ENCODE measurements at regions not wholly inside any gene's neighbourhood (a gene's known extent, or its start where the extent isn't known, plus 50 kb on each side); places are given as distances from the start of the nearest gene placed in this dataset.
"Not testable (repeated sequence)": the region's sequence is repeated elsewhere in the genome, so short reads cannot be mapped to it uniquely, and the experiment has no call there.

DNA sequence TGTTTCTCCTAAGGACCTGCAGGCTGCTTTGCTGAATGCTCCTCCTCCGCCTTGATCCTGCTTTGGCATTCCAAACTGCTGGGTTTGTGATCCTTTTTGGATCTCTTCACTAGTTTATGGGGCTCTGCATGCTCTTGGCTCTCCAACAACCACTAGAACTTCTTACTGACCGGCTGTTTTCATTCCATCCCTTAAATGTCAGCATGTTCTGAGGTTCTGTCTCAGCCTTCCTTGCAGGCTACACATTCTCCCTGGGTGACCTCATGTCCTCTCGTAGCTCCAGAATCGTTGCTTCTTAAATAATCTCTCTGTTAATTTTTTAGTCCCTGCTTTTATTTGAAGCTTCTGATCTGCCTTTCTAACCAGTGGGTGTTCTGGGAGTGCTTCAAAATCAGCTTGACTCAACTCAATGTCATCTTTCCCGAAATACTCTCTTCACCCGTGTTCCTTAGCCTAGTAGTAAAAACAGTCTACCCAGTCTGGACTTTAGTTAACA lies 119.0 kb upstream of the HS3ST2 start:
- Histone ChIP-seq H3K4me3 (no peak overlapping the region), H3K27ac (peak overlapping the region in 3 of 4 donors; percentile 55 to 74 (median 62)), H3K36me3 (no peaks in the 10 kb centered on the region), H3K9me3 (no peaks in the 10 kb centered on the region), H3K27me3 (no peaks in the 10 kb centered on the region), H3K4me1 (peaks cover 17 to 24% of the 10 kb centered on the region in 2 donors)
- ATAC-seq: peak; percentile 51 to 63
- TF ChIP-seq POLR2A (IDR thresholded peaks at IDR 0.05): no peak
- TF ChIP-seq, protein P1, sequence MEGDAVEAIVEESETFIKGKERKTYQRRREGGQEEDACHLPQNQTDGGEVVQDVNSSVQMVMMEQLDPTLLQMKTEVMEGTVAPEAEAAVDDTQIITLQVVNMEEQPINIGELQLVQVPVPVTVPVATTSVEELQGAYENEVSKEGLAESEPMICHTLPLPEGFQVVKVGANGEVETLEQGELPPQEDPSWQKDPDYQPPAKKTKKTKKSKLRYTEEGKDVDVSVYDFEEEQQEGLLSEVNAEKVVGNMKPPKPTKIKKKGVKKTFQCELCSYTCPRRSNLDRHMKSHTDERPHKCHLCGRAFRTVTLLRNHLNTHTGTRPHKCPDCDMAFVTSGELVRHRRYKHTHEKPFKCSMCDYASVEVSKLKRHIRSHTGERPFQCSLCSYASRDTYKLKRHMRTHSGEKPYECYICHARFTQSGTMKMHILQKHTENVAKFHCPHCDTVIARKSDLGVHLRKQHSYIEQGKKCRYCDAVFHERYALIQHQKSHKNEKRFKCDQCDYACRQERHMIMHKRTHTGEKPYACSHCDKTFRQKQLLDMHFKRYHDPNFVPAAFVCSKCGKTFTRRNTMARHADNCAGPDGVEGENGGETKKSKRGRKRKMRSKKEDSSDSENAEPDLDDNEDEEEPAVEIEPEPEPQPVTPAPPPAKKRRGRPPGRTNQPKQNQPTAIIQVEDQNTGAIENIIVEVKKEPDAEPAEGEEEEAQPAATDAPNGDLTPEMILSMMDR (IDR thresholded peaks at IDR 0.05 in 4 of 5, conservative IDR thresholded peaks at IDR 0.05 in 1 of 5): no peak
- peak in 1 of 2 donors; percentile 27 for DNase-seq
- in situ Hi-C loops (cut with MboI; ENCODE audit: low sequenced_read_pairs in 4 of 4) (loop anchor here in 3 of 4 donors (5.0 kb wide), 1 partner anchor 1113 kb away; no protein-coding TSS in a partner anchor), intact Hi-C loops (cut with DNase I; ENCODE audit: low total_unique reads) (loop anchor here (5.0 kb wide), 1 partner anchor 1128 kb away; no protein-coding TSS in a partner anchor)

DNA sequence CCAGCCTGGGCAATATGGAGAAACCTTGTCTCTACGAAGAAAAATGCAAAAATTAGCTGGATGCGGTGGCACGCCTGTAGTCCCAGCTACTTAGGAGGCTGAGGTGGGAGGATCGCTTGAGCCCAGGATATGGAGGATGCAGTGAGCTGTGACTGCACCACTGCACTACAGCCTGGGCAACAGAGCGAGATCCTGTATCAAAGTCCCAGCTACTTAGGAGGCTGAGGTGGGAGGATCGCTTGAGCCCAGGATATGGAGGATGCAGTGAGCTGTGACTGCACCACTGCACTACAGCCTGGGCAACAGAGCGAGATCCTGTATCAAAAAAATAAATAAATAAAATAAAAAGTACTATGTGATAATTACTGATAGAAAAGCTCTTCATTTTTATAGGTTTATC lies 118.2 kb upstream of the HS3ST2 start:
- intact Hi-C loops (cut with DNase I; ENCODE audit: low total_unique reads); H3K4me3 ChIP-seq; H3K27me3 ChIP-seq; DNase-seq; H3K9me3 ChIP-seq; ATAC-seq; H3K36me3 ChIP-seq: not testable (repeated sequence)
- H3K27ac ChIP-seq: peak overlapping the region in 3 of 4 donors; percentile 55 to 74 (median 62)
- H3K4me1 ChIP-seq: peaks cover 17 to 24% of the 10 kb centered on the region in 2 donors
- in situ Hi-C loops (cut with MboI; ENCODE audit: low sequenced_read_pairs in 4 of 4): loop anchor here in 3 of 4 donors (5.0 kb wide), 1 partner anchor 1113 kb away; no protein-coding TSS in a partner anchor

DNA sequence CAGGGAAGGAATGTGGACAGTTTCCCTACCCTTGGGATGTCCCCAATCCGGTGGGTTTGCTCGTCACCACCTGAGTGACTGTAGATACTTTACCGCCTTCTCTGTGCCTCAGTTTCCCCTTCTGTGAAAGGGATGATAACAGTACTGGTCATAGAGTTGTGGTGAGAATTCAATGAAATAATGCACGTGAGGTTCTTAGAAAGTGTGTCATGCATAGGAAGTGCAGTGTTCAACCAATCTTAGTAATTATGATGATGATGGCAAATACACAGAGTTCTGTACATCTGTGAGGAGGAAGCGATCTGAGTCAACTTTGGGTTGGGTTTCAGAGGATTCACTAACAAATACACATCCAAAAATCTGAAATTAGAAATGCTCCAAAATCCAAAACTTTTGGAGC lies 114.6 kb upstream of the HS3ST2 start:
- ATAC-seq: no peak
- intact Hi-C loops (cut with DNase I; ENCODE audit: low total_unique reads) (no loop called here), in situ Hi-C loops (cut with MboI; ENCODE audit: low sequenced_read_pairs in 4 of 4) (loop anchor here in 3 of 4 donors (5.0 kb wide), 1 partner anchor 1117 kb away; no protein-coding TSS in a partner anchor)
- DNase-seq: no peak
- peaks cover 5 to 11% of the 10 kb centered on the region in 2 donors for H3K4me1 ChIP-seq
- H3K27me3 ChIP-seq: no peaks in the 10 kb centered on the region
- no peak for TF ChIP-seq POLR2A (IDR thresholded peaks at IDR 0.05)
- TF ChIP-seq, protein P1 (IDR thresholded peaks at IDR 0.05 in 4 of 5, conservative IDR thresholded peaks at IDR 0.05 in 1 of 5): no peak
- no peak overlapping the region for H3K27ac ChIP-seq
- H3K36me3 ChIP-seq: no peaks in the 10 kb centered on the region
- no peak overlapping the region for H3K4me3 ChIP-seq
- no peaks in the 10 kb centered on the region for H3K9me3 ChIP-seq

DNA sequence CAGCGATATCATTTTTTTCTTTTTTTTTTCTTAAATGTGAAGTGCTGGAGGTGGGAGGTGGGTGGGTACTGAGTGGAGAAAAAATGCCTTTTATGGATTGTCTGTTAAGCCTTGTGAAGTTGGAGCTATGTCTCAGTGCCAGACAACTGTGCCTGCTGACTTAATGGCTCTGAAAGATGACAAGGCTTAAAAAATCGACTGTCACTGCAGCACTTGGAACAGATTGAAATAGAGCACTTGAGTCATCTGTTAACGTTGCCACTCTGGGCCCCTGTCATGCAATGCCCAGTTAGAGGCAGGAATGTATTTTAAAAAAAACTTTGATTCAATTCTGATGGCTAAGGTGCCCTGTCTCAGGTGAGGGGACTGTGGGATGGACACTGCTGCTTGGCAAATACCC lies 108.2 kb upstream of the HS3ST2 start:
- Histone ChIP-seq H3K9me3 (no peaks in the 10 kb centered on the region), H3K27ac (no peak overlapping the region), H3K4me1 (no peaks in the 10 kb centered on the region), H3K4me3 (no peak overlapping the region), H3K27me3 (no peaks in the 10 kb centered on the region), H3K36me3 (no peaks in the 10 kb centered on the region)
- intact Hi-C loops (cut with DNase I; ENCODE audit: low total_unique reads): no loop called here
- ATAC-seq (peak in 1 of 2 donors; percentile 68), DNase-seq (no peak)
- TF ChIP-seq POLR2A (IDR thresholded peaks at IDR 0.05): no peak
- TF ChIP-seq, protein P1 (IDR thresholded peaks at IDR 0.05 in 4 of 5, conservative IDR thresholded peaks at IDR 0.05 in 1 of 5): no peak
- in situ Hi-C loops (cut with MboI; ENCODE audit: low sequenced_read_pairs in 4 of 4): no loop called here

DNA sequence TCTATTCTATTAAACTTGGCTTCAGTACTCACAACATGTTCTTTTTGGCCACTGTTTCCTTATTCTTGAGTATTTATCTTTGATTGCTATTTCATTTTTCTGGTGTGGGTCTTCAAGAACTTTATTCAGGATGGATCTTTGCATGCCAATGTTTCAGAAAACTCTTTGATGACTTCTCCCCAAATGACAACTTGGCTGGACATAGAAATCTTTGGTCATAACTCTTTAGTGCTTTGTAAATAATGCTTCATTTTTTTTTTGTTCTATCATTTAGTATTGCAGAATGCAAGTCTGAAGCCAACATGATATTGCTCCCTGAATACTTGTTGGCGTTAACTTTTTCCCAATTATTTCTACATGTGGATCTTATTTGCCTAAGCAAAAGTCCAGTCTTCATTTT lies 103.6 kb upstream of the HS3ST2 start:
- no peak for ATAC-seq
- DNase-seq: no peak
- Histone ChIP-seq H3K4me3 (no peak overlapping the region), H3K9me3 (peaks cover 0 to 4% (median 0%) of the 10 kb centered on the region in 3 donors), H3K27me3 (no peaks in the 10 kb centered on the region), H3K4me1 (no peaks in the 10 kb centered on the region), H3K27ac (no peak overlapping the region), H3K36me3 (no peaks in the 10 kb centered on the region)
- intact Hi-C loops (cut with DNase I; ENCODE audit: low total_unique reads): no loop called here
- in situ Hi-C loops (cut with MboI; ENCODE audit: low sequenced_read_pairs in 4 of 4): no loop called here
- TF ChIP-seq POLR2A (IDR thresholded peaks at IDR 0.05): no peak
- TF ChIP-seq, protein P1 (IDR thresholded peaks at IDR 0.05 in 4 of 5, conservative IDR thresholded peaks at IDR 0.05 in 1 of 5): no peak

Measured in gastrocnemius medialis (tissue), 4 donors.